ENCODE measurements at regions not wholly inside any gene's neighbourhood (a gene's known extent, or its start where the extent isn't known, plus 50 kb on each side); places are given as distances from the start of the nearest gene placed in this dataset.

DNA sequence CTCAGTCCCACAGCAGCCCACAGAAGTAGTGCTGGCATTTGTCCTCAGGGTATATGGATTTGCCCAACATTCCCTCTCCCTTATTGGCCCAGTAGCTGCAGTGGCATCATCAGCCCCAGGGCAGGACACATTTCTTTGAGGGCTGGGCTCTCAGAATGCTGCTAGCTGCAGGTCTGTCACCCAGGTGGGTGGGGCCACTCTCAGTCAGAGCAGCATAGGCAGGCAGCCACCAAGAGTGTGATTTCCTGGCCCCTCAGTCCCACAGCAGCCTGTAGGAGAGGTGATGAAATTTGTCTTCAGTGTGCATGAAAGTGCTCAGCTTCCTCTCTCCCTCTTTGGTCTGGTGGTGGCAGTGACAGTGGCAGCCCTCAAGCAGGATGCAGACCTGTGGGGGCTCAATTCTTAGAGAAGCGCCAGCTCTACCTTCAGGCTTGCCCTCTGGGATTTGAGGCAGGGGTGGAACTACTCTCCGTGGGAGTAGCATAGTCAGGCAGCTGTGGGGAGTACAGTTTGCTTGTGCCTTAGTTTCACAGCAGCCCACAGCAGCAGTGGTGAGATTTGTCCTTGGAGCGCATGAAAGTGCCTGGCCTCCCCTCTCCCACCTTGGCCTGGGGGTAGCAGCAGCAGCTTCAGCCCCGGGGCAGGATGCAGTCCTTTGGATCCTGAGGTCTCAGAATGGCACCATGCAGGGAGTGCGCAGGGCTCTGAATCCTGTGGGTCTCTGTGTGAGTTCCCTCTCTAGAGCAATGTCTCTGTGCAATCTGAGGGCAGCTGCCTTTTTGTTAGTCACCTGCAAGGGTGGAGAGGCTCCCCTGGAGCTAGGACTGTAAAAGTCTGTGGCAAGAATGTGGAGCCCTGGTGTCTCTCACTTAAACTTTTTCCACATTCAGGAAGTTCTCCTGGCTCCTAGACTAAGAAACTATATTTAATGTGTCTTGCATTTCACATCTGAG, 1229.1 kb downstream of the ROBO2 start:
- H3K27ac ChIP-seq (ENCODE audit: low read depth in 2 of 2, low read length in 2 of 2): no peak overlapping the region
- no peaks in the 10 kb centered on the region for H3K4me1 ChIP-seq (ENCODE audit: control insufficient read depth in 2 of 3, insufficient read depth in 2 of 3, low read depth in 1 of 3, low read length in 3 of 3)
- H3K9ac ChIP-seq (ENCODE audit: low read length in 3 of 3): no peak overlapping the region
- DNase-seq (peak in 1 of 5 donors; percentile 32), FAIRE-seq (no peak)
- TF ChIP-seq, protein P1, sequence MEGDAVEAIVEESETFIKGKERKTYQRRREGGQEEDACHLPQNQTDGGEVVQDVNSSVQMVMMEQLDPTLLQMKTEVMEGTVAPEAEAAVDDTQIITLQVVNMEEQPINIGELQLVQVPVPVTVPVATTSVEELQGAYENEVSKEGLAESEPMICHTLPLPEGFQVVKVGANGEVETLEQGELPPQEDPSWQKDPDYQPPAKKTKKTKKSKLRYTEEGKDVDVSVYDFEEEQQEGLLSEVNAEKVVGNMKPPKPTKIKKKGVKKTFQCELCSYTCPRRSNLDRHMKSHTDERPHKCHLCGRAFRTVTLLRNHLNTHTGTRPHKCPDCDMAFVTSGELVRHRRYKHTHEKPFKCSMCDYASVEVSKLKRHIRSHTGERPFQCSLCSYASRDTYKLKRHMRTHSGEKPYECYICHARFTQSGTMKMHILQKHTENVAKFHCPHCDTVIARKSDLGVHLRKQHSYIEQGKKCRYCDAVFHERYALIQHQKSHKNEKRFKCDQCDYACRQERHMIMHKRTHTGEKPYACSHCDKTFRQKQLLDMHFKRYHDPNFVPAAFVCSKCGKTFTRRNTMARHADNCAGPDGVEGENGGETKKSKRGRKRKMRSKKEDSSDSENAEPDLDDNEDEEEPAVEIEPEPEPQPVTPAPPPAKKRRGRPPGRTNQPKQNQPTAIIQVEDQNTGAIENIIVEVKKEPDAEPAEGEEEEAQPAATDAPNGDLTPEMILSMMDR (IDR thresholded peaks at IDR 0.05; ENCODE audit: borderline replicate concordance, extremely low read depth, insufficient read depth): no peak
- intact Hi-C loops (cut with DNase I): no loop called here
- no peak overlapping the region for H3K4me3 ChIP-seq (ENCODE audit: low read length in 3 of 3)
- no peaks in the 10 kb centered on the region for H3K36me3 ChIP-seq (ENCODE audit: control insufficient read depth in 2 of 3, insufficient read depth in 3 of 3, low read length in 3 of 3)
- H3K9me3 ChIP-seq (ENCODE audit: control insufficient read depth in 2 of 3, insufficient read depth in 1 of 3, low read length in 3 of 3): peaks cover 0 to 14% (median 0%) of the 10 kb centered on the region in 3 donors
- no peaks in the 10 kb centered on the region for H3K27me3 ChIP-seq (ENCODE audit: control insufficient read depth, insufficient read depth, low read length)

GRCh38 chr3:78273326-78273725, 1233.4 kb downstream of the ROBO2 start:
- Histone ChIP-seq H3K9ac (ENCODE audit: low read length in 3 of 3) (no peak overlapping the region), H3K4me1 (ENCODE audit: control insufficient read depth in 2 of 3, insufficient read depth in 2 of 3, low read depth in 1 of 3, low read length in 3 of 3) (no peaks in the 10 kb centered on the region), H3K4me3 (ENCODE audit: low read length in 3 of 3) (no peak overlapping the region), H3K36me3 (ENCODE audit: control insufficient read depth in 2 of 3, insufficient read depth in 3 of 3, low read length in 3 of 3) (no peaks in the 10 kb centered on the region), H3K27me3 (ENCODE audit: control insufficient read depth, insufficient read depth, low read length) (no peaks in the 10 kb centered on the region), H3K9me3 (ENCODE audit: control insufficient read depth in 2 of 3, insufficient read depth in 1 of 3, low read length in 3 of 3) (peaks cover 0 to 3% (median 0%) of the 10 kb centered on the region in 3 donors), H3K27ac (ENCODE audit: low read depth in 2 of 2, low read length in 2 of 2) (no peak overlapping the region)
- FAIRE-seq: no peak
- intact Hi-C loops (cut with DNase I): no loop called here
- no peak for DNase-seq
- TF ChIP-seq, protein P1 (IDR thresholded peaks at IDR 0.05; ENCODE audit: borderline replicate concordance, extremely low read depth, insufficient read depth): no peak

GRCh38 chr3:78274475-78275065, 1234.7 kb downstream of the ROBO2 start:
- Histone ChIP-seq H3K9ac (ENCODE audit: low read length in 3 of 3) (no peak overlapping the region), H3K4me3 (ENCODE audit: low read length in 3 of 3) (no peak overlapping the region), H3K36me3 (ENCODE audit: control insufficient read depth in 2 of 3, insufficient read depth in 3 of 3, low read length in 3 of 3) (no peaks in the 10 kb centered on the region), H3K9me3 (ENCODE audit: control insufficient read depth in 2 of 3, insufficient read depth in 1 of 3, low read length in 3 of 3) (no peaks in the 10 kb centered on the region), H3K4me1 (ENCODE audit: control insufficient read depth in 2 of 3, insufficient read depth in 2 of 3, low read depth in 1 of 3, low read length in 3 of 3) (no peaks in the 10 kb centered on the region), H3K27me3 (ENCODE audit: control insufficient read depth, insufficient read depth, low read length) (no peaks in the 10 kb centered on the region), H3K27ac (ENCODE audit: low read depth in 2 of 2, low read length in 2 of 2) (no peak overlapping the region)
- DNase-seq (peak in 1 of 5 donors; percentile 13), FAIRE-seq (peak; percentile 98)
- intact Hi-C loops (cut with DNase I): no loop called here
- TF ChIP-seq, protein P1 (IDR thresholded peaks at IDR 0.05; ENCODE audit: borderline replicate concordance, extremely low read depth, insufficient read depth): no peak
